ENCODE measurements at regions not wholly inside any gene's neighbourhood (a gene's known extent, or its start where the extent isn't known, plus 50 kb on each side); places are given as distances from the start of the nearest gene placed in this dataset.

- TF ChIP-seq KIAA2018 (CRISPR knock-in tag; IDR thresholded peaks at IDR 0.05; ENCODE audit: borderline replicate concordance) (no peak), NFRKB (IDR thresholded peaks at IDR 0.05) (no peak), ZNF292 (CRISPR knock-in tag; IDR thresholded peaks at IDR 0.05; ENCODE audit: borderline replicate concordance, low read depth) (no peak), KAT8 (CRISPR knock-in tag; IDR thresholded peaks at IDR 0.05) (peak; percentile 38; the same call in 1 of the 2 replicates), AGO2 (optimal IDR thresholded peaks at IDR 0.05; ENCODE audit: low read depth, low read length) (no peak), NFE2L2 (IDR thresholded peaks at IDR 0.05; ENCODE audit: low read length) (no peak), ZMYM2 (CRISPR knock-in tag; IDR thresholded peaks at IDR 0.05) (no peak), ZNF264 (CRISPR knock-in tag; IDR thresholded peaks at IDR 0.05) (no peak), ZNF556 (CRISPR knock-in tag; IDR thresholded peaks at IDR 0.05; ENCODE audit: borderline replicate concordance) (no peak), E2F5 (CRISPR knock-in tag; conservative IDR thresholded peaks at IDR 0.05) (no peak), KDM1A (CRISPR knock-in tag; IDR thresholded peaks at IDR 0.05) (no peak), STAT6 (CRISPR knock-in tag; IDR thresholded peaks at IDR 0.05; ENCODE audit: borderline replicate concordance) (no peak), PHF5A (CRISPR knock-in tag; IDR thresholded peaks at IDR 0.05; ENCODE audit: low read depth, unreplicated experiment) (no peak), DNMT3B (CRISPR knock-in tag; conservative IDR thresholded peaks at IDR 0.05) (no peak), HNRNPK (IDR thresholded peaks at IDR 0.05; ENCODE audit: low read depth, low read length, poor library complexity, severe bottlenecking) (no peak), MBD4 (IDR thresholded peaks at IDR 0.05; ENCODE audit: borderline replicate concordance, low read length) (0 out of 2 replicates have a peak, but pooled peaks have one; percentile 54), ZBTB7A (CRISPR knock-in tag; IDR thresholded peaks at IDR 0.05) (no peak), ARNT2 (CRISPR knock-in tag; IDR thresholded peaks at IDR 0.05; ENCODE audit: low read depth) (no peak), TBX3 (IDR thresholded peaks at IDR 0.05; ENCODE audit: borderline replicate concordance) (peak; percentile 58; the same call in 1 of the 2 replicates)
Observed at GRCh38 chr6:121885399-121886152, 450.1 kb downstream of the GJA1 start (continued).
